H9 (cell line): ENCODE measurements at regions not wholly inside any gene's neighbourhood (a gene's known extent, or its start where the extent isn't known, plus 50 kb on each side); places are given as distances from the start of the nearest gene placed in this dataset.

Experiments
- DNase-seq: peaks from one replicate; pipeline ENCODE4 v3.0.0-alpha.2; 2017
- H2AFZ ChIP-seq: one replicate; pipeline ENCODE4 v1.6.1; 2013; ENCODE audit warnings: mild to moderate bottlenecking, low read length, control low read depth, moderate library complexity
- H2AK5ac ChIP-seq: 2 replicates; pipeline ENCODE4 v1.6.1; 2013; ENCODE audit warnings: low read length, control low read depth, mixed read lengths; ENCODE audit not compliant: insufficient read length
- H2BK120ac ChIP-seq: one replicate; pipeline ENCODE4 v1.6.1; 2013; ENCODE audit warnings: low read depth, mild to moderate bottlenecking, low read length, control low read depth, inconsistent platforms; ENCODE audit not compliant: poor library complexity, severe bottlenecking
- H2BK12ac ChIP-seq: 2 replicates; pipeline ENCODE4 v1.6.1; 2013; ENCODE audit warnings: low read length, control low read depth, mixed read lengths, low read depth; ENCODE audit not compliant: insufficient read length
- H2BK15ac ChIP-seq: 2 replicates; pipeline ENCODE4 v1.6.1; 2013; ENCODE audit warnings: low read depth, low read length, control low read depth
- H2BK20ac ChIP-seq: one replicate; pipeline ENCODE4 v1.6.1; 2013; ENCODE audit warnings: low read depth, mild to moderate bottlenecking, low read length, control low read depth, inconsistent platforms; ENCODE audit not compliant: poor library complexity, severe bottlenecking
- H2BK5ac ChIP-seq: 2 replicates; pipeline ENCODE4 v1.6.1; 2013; ENCODE audit warnings: low read length, control low read depth, mixed read lengths; ENCODE audit not compliant: insufficient read length
- H3K14ac ChIP-seq: 2 replicates; pipeline ENCODE4 v1.6.1; 2013; ENCODE audit warnings: low read length, control low read depth; ENCODE audit not compliant: insufficient read depth
- H3K18ac ChIP-seq: 2 replicates; pipeline ENCODE4 v1.6.1; 2013; ENCODE audit warnings: low read depth, mild to moderate bottlenecking, mixed read lengths, low read length, control low read depth; ENCODE audit not compliant: insufficient read length
- H3K23ac ChIP-seq: 2 replicates; pipeline ENCODE4 v1.6.1; 2013; ENCODE audit warnings: low read length, control low read depth, mixed read lengths, low read depth; ENCODE audit not compliant: insufficient read length
- H3K23me2 ChIP-seq: 2 replicates; pipeline ENCODE4 v1.6.1; 2013; ENCODE audit warnings: low read depth, mild to moderate bottlenecking, mixed read lengths, low read length, control low read depth; ENCODE audit not compliant: insufficient read length, poor library complexity, severe bottlenecking
- H3K27ac ChIP-seq: 2 replicates; pipeline ENCODE4 v1.5.1; 2013; ENCODE audit warnings: low read length, control low read depth, mixed read lengths, low read depth; ENCODE audit not compliant: insufficient read length
- H3K27me3 ChIP-seq: 2 replicates; pipeline ENCODE4 v1.6.1; 2013; ENCODE audit warnings: low read length, control low read depth, inconsistent platforms; ENCODE audit not compliant: insufficient read depth
- H3K4ac ChIP-seq: 2 replicates; pipeline ENCODE4 v1.6.1; 2013; ENCODE audit warnings: low read depth, mild to moderate bottlenecking, control low read depth, inconsistent platforms, low read length, moderate library complexity
- H3K4me1 ChIP-seq: 2 replicates; pipeline ENCODE4 v1.6.1; 2013; ENCODE audit warnings: low read length, control low read depth, inconsistent platforms; ENCODE audit not compliant: insufficient read depth
- H3K4me2 ChIP-seq: 2 replicates; pipeline ENCODE4 v1.6.1; 2013; ENCODE audit warnings: low read length, control low read depth, mixed read lengths; ENCODE audit not compliant: insufficient read length, insufficient read depth
- H3K56ac ChIP-seq: 2 replicates; pipeline ENCODE4 v1.6.1; 2013; ENCODE audit warnings: low read depth, mild to moderate bottlenecking, mixed read lengths, low read length, control low read depth; ENCODE audit not compliant: insufficient read length
- H3K79me1 ChIP-seq: 2 replicates; pipeline ENCODE4 v1.6.1; 2013; ENCODE audit warnings: low read depth, mild to moderate bottlenecking, moderate library complexity, low read length, control low read depth, inconsistent platforms; ENCODE audit not compliant: insufficient read depth, poor library complexity, severe bottlenecking
- H3K79me2 ChIP-seq: 2 replicates; pipeline ENCODE4 v1.6.1; 2013; ENCODE audit warnings: low read length, control low read depth, inconsistent platforms; ENCODE audit not compliant: insufficient read depth
- H3K9ac ChIP-seq: 2 replicates; pipeline ENCODE4 v1.6.1; 2013; ENCODE audit warnings: low read length, control low read depth, mixed read lengths; ENCODE audit not compliant: insufficient read length; ENCODE audit errors: extremely low read depth
- H3K9me3 ChIP-seq: one replicate; pipeline ENCODE4 v1.6.1; 2013; ENCODE audit warnings: low read depth, low read length, inconsistent platforms; ENCODE audit not compliant: control insufficient read depth
- H3T11ph ChIP-seq: one replicate; pipeline ENCODE4 v1.6.1; 2013; ENCODE audit warnings: mild to moderate bottlenecking, low read length, control low read depth, inconsistent platforms
- H4K20me1 ChIP-seq: one replicate; pipeline ENCODE4 v1.6.1; 2013; ENCODE audit not compliant: control insufficient read depth, insufficient read length, insufficient read depth
- H4K5ac ChIP-seq: 2 replicates; pipeline ENCODE4 v1.6.1; 2013; ENCODE audit warnings: low read depth, mild to moderate bottlenecking, mixed read lengths, low read length, control low read depth; ENCODE audit not compliant: insufficient read length
- H4K8ac ChIP-seq: replicated peaks from 2 replicates; pipeline ENCODE4 v1.6.1; 2013; ENCODE audit warnings: low read length, control low read depth, mixed read lengths, low read depth; ENCODE audit not compliant: insufficient read length
- H4K91ac ChIP-seq: 2 replicates; pipeline ENCODE4 v1.6.1; 2013; ENCODE audit warnings: low read depth, mild to moderate bottlenecking, moderate library complexity, mixed read lengths, low read length, control low read depth; ENCODE audit not compliant: insufficient read length
- H3K27ac Mint-ChIP-seq, 3 experiments: 2 replicates in 2 of 3; 3 replicates in 1 of 3; pipeline ENCODE4 v1.8.0; 2020 to 2021; ENCODE audit warnings: mixed read lengths in 3 of 3, mild to moderate bottlenecking in 1 of 3, moderate library complexity in 1 of 3
- H3K27me3 Mint-ChIP-seq: 2 replicates; pipeline ENCODE4 v1.8.0; 2021; ENCODE audit warnings: low read depth, mild to moderate bottlenecking, moderate library complexity, mixed read lengths
- H3K36me3 Mint-ChIP-seq, 3 experiments: 2 replicates in 2 of 3; 3 replicates in 1 of 3; pipeline ENCODE4 v1.8.0; 2020 to 2021; ENCODE audit warnings: low read depth in 3 of 3, mixed read lengths in 3 of 3; ENCODE audit not compliant: insufficient read depth in 1 of 3
- H3K4me1 Mint-ChIP-seq, 2 experiments: 2 replicates each; pipeline ENCODE4 v1.8.0; 2020; ENCODE audit warnings: mixed read lengths in 2 of 2
- H3K4me3 Mint-ChIP-seq, 2 experiments: 2 replicates in 1 of 2; 3 replicates in 1 of 2; pipeline ENCODE4 v1.8.0; 2020 to 2021; ENCODE audit warnings: mild to moderate bottlenecking in 2 of 2, mixed read lengths in 2 of 2, moderate library complexity in 1 of 2
- H3K9me3 Mint-ChIP-seq, 2 experiments: 2 replicates in 1 of 2; 3 replicates in 1 of 2; pipeline ENCODE4 v1.8.0; 2020; ENCODE audit warnings: mild to moderate bottlenecking in 2 of 2, mixed read lengths in 2 of 2, moderate library complexity in 1 of 2
- CTCF ChIP-seq: fragments of 200-600 bp; sonication (generic); conservative IDR thresholded peaks from 3 replicates; pipeline ENCODE4 v1.8.0; 2021; ENCODE audit warnings: antibody characterized with exemption, mild to moderate bottlenecking
- WGBS: extraction: QIAGEN DNeasy Blood & Tissue Kit; methylation state at CpG from one replicate; pipeline ENCODE4 v1.1.7; 2013; ENCODE audit warnings: missing lambda C conversion rate, low lambda C conversion rate, mixed read lengths; ENCODE audit not compliant: insufficient read length; ENCODE audit errors: extremely low coverage; 5-methylcytosine and 5-hydroxymethylcytosine counted together

- H4K5ac ChIP-seq = no peak overlapping the region
- H3K4ac ChIP-seq = no peak overlapping the region
- no peaks in the 10 kb centered on the region for H3K79me2 ChIP-seq
- no peaks in the 10 kb centered on the region for H4K20me1 ChIP-seq
- Mint-ChIP-seq H3K27ac (no peak overlapping the region), H3K4me3 (no peak overlapping the region), H3K36me3 (no peaks in the 10 kb centered on the region), H3K4me1 (peaks cover 12 to 25% of the 10 kb centered on the region in 2 experiments), H3K9me3 (0 out of 5 replicates have a peak, but pooled peaks cover 0 to 2% of the 10 kb centered on the region in 2 experiments), H3K27me3 (peaks cover 1% of the 10 kb centered on the region)
- no peak overlapping the region for H3K23ac ChIP-seq
- no peaks in the 10 kb centered on the region for H3K79me1 ChIP-seq
- H2BK12ac ChIP-seq = no peak overlapping the region
- H3K4me1 ChIP-seq = peaks cover 4% of the 10 kb centered on the region; the same call in 1 of the 2 replicates
- no peak overlapping the region for H4K91ac ChIP-seq
- no peak overlapping the region for H3K4me2 ChIP-seq
- H3K23me2 ChIP-seq = no peaks in the 10 kb centered on the region
- H2AFZ ChIP-seq = no peak overlapping the region
- no peak overlapping the region for H3K9ac ChIP-seq
- H2BK5ac ChIP-seq = no peak overlapping the region
- no peak overlapping the region for H3K14ac ChIP-seq
- H3K18ac ChIP-seq = no peak overlapping the region
- no peak overlapping the region for H2AK5ac ChIP-seq
- H3K9me3 ChIP-seq = no peaks in the 10 kb centered on the region
- H2BK20ac ChIP-seq = no peak overlapping the region
- no peaks in the 10 kb centered on the region for H3K27me3 ChIP-seq
- H2BK15ac ChIP-seq = no peak overlapping the region
- no peak overlapping the region for H3K27ac ChIP-seq
- no peak for DNase-seq
- no peak for TF ChIP-seq CTCF
- no peak overlapping the region for H4K8ac ChIP-seq
- H3K56ac ChIP-seq = no peak overlapping the region
- H3T11ph ChIP-seq = no peak overlapping the region
- no CpG with 5 or more reads among the region's 10 CpGs for WGBS
- no peak overlapping the region for H2BK120ac ChIP-seq
Measured at GRCh38 chr12:114815026-114815795, 131.2 kb upstream of the TBX3 start.
